NCI-H226 (cell line): ENCODE measurements at regions not wholly inside any gene's neighbourhood (a gene's known extent, or its start where the extent isn't known, plus 50 kb on each side); places are given as distances from the start of the nearest gene placed in this dataset.

Source experiments
- DNase-seq: peaks from one replicate; pipeline ENCODE4 v3.0.0-alpha.2; 2015

DNA sequence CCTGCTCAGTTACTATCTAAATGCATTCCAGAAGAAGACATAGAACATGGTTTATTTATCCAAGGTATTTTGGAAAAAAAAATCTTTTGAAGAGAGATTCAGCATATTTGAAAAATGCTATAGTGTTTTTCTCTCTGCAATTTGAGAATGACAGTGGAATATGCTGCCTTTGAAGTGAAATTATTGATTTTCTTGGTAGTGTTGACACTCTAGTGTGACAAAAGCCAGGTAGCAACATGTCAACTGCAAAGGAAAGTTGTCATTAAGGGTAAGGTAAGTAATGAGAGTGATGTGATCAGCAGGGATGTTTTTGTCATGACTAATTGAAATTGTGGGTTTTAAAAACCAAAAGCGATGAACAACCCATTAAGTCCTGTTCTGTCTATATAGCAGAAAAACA, 1387.1 kb upstream of the TMEFF2 start:
- DNase-seq, result no peak

DNA sequence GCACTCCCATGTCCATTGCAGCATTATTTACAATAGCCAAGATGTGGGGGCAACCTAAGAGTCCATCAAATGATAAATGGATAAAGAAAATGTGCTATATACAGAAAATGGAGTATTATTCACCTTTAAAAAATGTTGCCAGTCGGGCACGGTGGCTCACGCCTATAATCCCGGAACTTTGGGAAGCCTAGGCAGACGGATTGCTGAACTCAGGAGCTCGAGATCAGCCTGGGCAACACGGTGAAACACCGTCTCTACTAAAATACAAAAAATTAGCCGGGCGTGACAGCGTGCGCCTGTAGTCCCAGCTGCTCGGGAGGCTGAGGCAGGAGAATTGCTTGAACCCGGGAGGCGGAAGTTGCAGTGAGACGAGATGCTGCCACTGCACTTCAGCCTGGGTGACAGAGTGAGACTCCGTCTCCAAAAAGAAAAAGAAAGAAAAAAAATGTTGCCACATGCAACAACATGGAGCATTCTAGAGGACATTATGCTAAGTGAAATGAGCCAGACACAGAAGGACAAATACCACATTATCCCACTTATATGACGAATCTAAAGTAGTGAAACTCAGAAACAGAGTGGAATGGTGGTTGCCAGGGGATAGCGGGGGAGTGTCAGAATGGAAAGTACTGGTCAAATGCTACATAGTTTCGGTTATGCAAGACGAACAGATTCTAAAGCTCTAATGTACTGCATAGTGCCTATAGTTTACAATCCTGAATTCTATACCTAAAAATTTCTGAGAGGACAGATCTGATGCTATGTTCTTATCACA, 1385.6 kb upstream of the TMEFF2 start:
- no peak for DNase-seq

DNA sequence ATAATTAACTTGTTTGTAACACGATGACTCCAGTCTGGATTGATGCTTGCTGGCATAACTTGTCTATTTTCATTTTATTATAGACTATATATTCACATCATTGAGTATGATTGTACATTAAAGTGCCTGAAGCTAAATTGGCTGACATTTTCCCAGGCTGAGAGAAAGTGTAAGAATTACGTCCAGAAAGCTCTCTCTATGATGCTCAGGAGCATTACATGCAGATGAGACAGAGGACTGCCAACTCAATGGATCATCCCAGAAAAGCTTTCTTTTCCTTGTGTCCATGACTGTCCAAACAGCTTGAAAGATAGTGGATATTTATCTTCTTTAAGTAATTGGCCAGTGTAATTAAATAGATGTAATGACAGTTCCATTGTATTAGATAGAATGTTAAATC, 1372.2 kb upstream of the TMEFF2 start:
- DNase-seq, result no peak

DNA sequence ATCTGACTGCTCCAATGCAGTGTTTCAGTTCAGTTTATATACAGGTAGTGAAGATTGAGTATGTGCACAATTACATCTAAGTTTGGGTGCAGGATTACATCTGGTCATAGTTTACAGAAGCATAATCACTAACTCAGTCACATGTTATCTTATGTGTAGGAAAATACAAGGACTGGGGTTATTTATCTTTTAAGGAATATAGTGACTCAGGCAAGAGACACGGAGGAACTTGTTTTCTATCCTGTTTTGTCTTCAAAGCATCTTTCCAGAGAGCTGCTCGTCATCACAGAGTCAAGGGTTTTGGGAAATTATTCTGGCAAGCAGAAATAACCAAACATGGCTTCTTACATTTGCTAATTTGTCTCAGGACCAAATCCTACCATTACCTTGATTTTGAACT, 1371.5 kb upstream of the TMEFF2 start:
- no peak for DNase-seq

DNA sequence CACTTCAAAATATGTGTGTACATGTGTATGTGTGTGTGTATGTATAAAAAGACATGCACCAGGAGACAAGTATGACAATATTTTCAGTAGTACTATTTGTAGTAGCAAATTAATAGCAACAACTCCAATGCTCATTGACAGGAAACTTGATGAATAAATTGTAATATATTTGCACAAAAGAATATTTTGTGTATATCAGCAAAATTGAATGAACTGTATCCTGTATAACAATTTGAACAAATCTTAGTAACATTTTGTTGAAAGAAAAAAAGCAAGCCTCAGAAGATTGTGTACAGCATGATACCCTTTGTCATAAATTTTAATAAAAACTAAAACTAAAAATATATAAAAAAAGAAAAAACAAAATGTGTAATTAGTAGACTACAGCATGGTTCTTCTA, 1367.3 kb upstream of the TMEFF2 start:
- DNase-seq, result no peak

DNA sequence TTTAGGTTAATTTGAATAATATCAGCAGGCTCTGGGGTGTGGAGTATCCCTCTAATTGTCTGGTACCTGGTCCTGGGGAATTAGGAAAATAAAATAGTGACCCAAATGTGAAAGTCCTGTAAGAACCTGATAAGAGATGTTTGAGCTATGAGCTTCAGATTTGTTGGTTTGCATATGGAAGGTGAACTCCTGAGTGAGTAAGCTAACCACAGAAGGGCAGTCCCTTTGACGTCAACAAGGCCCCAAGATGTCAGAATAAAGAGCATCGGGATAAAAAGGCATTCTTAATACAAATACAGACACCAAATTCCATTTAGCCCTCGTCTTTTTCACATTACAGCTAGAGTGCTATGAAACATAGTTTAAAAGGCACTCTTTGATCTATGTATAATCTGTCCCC, 1366.3 kb upstream of the TMEFF2 start:
- peak; percentile 11 for DNase-seq

DNA sequence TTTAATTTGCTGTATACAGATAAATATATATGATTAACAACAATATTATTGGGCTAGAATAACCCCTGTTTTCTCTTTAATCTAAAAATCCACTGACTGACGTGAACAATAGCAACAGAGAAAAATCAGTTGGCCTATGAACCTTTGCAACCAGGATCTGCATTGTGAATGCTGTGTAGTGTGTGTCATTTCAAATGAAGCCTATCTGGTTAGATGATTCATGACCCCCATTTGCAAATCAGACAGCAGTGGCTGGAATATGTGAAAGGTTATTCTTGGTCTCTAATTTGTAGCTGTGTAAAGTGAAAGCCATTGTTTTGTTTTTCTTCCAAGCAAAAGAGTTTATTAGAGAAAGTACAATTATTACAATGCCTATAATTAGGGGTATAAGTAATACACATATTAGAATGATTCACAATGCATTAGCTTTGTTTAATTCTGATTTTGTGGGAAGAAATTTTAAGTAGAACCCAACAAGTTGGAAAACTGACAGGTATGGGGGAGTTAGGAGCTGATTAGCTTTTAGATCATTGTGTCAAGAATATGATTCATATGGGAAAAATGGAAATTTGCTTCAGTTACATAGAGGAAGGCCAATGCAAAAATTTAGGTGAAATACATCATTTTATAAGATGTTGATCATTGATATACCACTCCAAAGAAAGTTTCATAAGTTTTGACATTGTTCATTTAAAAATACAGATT, 1362.2 kb upstream of the TMEFF2 start:
- peak; percentile 84 for DNase-seq

DNA sequence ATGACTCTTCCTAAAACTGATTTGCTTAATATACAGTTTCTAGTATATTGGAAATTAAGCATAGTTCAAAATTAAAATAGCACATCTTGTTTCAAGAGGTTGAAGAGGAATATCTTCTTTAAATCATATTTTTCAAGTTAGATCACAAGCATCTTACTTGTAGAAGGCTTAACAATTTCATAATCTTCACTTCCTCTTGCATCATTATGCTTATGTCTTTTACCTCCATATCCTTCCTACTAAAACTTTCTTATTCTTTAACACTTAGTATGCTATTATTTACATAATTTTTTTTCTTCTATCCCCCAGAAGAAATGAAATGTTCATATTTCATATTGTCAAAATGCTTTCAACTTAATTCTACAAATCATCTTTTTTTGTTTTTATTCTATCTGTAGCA, 1354.9 kb upstream of the TMEFF2 start:
- no peak for DNase-seq

DNA sequence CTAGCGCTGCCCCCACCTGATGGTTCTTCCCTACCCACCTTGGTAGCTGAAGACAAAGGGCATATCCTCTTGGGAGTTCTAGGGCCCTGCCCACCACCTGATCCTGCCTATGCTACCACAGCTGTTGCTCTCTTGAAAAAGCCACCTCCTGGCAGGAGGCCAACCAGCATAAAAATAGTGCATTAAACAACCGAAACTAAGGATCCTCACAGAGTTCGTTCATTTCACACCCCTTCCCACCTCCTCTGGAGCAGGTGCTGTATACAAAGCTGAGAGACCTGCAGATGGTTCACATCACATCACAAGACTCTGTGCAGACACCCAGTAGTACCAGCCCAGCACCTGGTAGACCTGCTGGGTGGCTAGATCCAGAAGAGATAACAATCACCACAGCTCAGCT, 1348.0 kb upstream of the TMEFF2 start:
- DNase-seq, result no peak

DNA sequence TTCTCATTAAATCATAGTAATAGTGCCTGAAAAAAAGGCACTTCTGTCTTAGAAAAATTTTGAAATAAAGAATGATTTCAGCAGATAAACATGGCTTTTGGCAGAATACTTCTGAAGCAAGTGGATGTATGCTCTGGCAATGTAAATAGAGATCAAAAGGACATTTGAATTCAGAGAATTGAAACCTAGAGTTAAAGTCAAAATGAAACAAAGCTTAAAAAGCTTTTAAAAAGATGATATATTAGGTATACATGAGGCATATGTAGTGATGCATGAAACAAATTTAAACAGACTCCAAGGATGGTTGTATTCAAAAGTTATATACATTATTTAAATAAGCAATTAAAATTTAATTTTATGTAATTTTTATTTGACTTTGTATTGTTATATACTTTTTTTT, 1344.5 kb upstream of the TMEFF2 start:
- DNase-seq, result no peak

DNA sequence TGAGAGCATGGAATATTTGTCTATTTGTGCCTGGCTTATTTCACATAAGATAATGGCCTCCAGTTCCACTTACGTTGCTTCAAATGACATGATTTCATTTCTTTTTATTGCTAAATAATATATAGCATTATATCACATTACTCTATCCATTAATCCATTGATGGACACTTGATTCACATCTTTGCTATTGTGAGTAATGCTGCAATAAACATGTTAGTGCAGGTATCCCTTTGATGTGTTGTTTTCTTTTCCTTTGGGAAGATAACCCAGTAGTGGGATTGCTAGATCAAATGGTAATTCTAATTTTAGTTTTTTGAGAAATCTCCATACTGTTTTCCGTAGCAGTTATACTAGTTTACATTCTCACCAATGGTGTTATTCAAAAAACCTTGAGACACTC, 1343.3 kb upstream of the TMEFF2 start:
- DNase-seq, result no peak

DNA sequence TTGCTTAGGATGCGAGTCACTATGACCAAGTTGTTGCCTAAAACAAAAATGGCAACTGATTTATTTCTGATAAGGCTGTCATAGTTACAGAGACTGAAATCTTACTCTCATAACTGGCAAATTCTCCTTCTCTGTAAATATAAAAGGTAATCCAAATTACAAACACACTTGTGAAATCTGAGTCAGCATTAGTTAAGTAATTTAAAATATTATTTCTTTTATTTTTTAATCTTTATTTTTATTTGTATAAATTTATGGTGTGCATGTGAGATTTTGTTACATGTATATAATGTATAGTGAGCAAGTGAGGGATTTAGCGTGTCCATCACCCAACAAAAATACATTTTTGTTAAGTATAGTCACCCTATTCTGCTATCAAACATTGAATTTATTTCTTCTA, 1342.8 kb upstream of the TMEFF2 start:
- no peak for DNase-seq

DNA sequence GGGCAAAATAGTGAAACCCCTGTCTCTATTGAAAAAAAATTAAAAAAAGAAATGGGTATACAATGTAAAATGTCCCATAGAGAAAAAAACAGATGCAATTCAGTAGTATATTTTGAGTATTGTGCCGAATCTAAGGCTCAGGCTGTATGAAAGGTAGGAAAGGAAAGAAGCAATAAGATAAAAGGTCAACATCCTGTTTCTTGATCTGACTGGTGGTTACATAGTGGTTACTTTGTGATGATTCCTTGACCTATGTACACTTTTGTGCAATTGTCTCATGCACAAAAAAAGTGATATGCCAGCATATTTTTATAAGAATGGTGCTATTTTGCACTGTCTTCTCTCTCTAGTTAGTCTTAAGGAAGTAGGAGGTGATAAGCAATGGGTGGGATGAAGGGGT, 1333.7 kb upstream of the TMEFF2 start:
- no peak for DNase-seq

DNA sequence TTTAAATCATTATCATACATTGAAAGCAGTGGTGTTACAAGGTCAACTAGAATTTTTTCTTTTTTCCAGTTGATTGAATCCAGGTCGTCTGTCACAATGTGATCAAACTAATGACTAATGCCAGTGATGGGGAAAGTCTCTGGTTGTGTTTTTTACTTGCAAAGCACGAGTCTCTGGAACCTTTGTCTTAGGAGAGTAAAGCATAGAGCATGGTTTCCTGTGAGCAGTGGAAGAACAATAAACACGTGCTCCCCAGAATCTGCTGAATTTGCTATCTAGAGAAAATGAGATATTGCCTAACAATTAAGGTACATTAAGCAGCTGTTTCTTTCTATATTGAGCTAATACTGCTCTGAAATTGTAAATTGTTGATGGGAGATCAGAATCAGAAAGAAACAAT, 1332.4 kb upstream of the TMEFF2 start:
- DNase-seq, result no peak

DNA sequence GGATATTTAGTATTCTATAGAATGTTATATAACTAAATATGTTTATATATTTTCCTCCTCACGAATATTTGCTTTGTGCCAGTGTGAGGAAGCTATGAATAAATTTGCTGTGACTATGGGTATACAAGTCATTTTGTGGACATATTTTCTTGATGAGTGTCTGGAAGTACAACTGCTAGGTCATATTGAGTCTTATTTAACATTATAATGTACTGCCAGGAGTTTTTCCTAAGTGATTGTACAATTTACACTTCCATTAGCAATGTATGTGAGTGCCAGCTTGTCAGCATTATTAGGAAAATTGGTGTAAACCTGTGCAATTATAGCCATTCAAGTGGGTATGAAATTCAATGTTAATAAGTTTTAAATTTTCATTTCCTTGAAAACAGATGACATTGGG, 1328.9 kb upstream of the TMEFF2 start:
- no peak for DNase-seq

DNA sequence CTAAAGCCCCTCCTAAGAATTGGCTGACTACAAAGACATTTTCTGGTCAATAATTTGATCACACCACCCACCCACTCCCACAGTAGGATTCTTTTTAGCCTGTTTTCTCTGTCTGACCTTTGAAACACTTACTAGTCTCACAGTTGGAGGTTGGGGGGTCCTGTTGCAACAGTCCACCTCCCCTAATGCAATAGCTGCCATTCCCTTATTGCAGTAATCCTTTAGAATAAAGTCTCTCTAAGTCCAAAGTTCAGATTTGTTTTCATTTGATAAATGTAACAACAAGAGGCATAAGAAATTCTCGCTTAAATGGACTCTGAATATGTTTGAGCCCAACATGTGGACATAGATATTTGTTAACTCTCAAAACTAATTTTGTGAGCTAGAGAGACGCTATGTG, 1326.8 kb upstream of the TMEFF2 start:
- DNase-seq, result no peak

DNA sequence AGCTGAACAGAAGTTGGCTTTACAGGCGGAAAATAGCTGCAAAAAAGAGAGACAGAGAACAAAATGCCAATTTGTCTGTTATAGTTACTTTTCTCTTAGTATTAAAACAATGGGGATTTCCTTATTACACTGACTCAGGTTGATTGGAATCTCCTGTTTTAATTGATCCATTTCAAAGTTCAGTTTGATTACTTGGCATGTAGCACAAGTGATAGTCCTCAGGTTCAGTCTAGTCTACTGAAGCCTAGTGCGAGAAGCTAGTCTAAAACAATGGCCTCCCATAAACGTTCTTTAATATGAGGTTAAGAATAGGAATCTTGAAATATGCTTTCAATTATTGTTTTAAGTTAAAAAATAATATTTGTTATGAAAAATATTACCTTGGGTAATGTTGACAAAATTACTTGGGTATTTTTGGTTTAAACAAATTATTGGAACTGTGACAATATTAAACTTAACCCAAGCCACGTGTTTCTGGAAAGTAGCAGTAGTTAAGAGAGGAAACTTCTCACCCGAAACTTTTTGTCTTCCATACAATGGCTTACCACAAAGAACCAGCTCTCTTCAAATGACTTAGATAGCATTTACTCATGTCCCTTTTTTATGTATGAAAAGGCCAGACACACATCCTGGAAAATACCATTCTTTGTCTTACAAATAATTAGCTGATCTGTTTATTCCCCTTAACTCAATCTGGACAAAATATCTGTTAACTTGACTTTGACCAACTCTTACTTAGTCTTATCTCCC, 1326.2 kb upstream of the TMEFF2 start:
- no peak for DNase-seq

DNA sequence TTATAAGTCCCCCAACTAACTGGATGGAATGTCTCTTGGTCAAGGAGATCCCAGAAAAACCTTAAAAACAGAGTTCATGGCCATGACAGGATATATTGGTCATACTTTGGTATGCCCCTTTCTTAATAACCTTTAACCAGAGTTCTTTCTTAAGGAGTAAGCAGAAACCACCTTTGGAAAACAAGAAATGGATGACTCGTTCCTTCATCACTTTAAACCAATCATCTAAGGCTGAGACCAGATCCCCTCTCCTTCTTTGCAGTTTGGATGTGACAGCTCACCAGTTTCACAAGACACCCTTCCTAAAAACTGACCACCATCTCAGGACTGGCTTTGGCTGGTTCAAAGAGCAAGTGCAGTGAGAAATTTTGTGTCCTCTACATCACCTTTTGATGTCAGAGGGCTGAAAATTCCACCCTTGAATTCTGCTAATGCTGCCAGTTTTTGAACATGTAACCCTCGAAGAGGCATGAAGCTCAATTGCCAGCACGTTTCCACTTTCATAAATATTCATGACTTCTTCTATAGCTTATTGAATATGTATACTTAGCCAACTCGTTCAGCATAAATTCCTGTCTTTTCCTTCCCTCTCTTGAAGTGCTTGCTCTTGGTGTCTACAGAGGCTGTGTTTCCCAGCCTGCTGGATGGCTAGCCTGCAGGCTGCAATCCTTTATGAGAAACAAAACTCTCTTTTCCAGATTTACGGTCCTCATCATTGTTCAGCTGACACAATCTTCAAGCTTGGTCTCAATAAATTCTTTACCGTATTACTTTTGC, 1323.5 kb upstream of the TMEFF2 start:
- DNase-seq, result peak; percentile 77

DNA sequence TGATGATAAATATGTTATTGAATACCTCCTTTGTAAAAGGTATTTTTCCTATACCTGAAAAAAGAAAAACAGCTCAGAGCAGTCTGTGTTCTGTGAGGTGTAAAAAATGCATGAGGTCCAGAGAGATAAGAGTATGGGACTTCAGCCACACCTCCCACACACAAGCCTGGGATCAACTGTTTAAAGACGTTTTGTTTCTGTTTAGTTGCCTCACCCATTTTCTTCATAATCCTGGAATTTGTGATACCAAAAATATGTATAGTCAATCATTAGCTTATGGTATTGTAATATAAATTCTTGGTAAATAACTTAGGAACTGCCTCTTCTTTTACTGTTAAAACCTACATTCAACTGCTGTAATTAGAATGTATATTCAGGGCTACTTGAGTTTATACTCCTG, 1322.9 kb upstream of the TMEFF2 start:
- DNase-seq, result peak; percentile 70

DNA sequence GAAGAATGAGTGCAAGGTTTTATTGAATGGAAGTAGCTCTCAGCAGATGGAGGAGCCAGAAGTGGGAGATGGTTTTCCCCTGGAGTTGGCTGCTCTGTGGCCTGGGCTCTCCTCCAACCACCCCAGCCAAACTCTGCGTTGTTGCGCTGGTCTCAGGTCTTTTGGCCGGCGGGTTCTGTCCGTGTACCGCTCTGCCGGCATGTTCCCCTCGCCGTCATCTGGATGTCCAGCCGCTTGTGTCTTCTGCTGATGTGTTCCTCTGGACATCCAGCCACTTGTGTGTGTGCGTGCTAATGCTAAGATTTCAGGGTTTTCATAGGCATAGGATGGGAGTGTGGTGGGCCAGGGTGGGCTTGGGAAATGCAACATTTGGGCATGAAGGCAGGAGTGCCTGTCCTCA, 1311.3 kb upstream of the TMEFF2 start:
- no peak for DNase-seq

DNA sequence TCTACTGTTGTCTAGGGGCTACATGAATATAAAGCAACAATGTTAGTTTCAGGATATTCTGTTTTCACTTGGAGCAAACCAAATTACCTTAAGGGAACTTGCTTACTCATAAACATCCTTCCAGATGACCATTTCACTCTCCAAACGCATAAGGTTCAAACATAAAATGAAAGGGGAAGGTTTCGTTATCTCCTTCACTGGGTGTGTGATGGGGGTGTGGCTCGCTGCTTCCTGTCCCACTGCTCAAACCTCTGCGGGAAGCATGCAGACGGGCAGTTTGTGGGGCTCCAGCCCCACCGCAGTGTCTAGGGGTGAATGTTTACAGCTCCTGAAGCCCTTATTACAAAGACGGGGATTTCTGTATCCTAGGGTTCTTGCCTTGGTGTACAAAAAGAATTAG, 1310.9 kb upstream of the TMEFF2 start:
- no peak for DNase-seq

DNA sequence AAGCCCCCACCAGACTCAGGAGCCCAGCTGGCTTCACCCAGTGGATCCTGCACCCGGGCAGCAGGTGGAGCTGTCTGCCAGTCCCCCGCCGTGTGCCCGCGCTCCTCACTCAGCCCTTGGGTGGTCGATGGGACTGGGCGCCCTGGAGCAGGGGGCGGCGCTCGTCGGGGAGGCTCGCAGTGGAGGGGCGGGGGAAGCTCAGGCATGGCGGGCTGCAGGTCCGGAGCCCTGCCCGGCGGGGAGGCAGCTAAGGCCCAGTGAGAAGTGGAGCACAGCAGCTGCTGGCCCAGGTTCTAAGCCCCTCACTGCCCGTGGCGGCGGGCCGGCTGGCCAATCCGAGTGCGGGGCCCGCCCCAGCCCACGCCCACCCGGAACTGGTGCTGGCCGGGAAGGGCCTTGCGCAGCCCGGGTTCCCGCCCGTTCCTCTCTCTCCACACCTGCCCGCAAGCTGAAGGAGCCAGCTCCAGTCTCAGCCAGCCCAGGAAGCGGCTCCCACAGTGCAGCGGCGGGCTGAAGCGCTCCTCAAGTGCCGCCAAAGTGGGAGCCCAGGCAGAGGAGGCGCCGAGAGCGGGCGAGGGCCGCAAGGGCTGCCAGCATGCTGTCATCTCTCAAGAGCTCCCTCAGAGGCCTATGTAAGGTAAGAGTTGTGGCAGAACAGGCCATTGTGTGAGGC, 1307.8 kb upstream of the TMEFF2 start:
- DNase-seq, result no peak

DNA sequence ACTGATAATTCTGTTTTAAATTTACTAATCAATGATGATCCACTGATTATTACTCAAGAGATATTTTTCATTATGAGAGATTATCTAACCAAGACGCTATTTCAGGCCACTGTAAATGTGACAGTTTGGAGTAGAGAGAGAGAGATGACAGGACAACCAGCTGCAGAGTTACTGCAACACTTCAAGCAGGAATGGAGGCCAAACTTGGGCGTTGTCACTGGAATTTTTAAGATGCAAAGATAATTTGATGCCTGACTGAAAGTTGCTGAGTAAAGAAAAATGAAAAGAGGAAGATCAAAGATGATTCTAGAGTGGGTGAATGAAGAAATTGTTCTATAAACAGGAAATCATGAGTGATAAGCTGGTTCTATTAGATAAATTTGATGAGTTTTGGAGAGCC, 1302.1 kb upstream of the TMEFF2 start:
- no peak for DNase-seq
